ENCODE measurements at regions not wholly inside any gene's neighbourhood (a gene's known extent, or its start where the extent isn't known, plus 50 kb on each side); places are given as distances from the start of the nearest gene placed in this dataset.

DNA sequence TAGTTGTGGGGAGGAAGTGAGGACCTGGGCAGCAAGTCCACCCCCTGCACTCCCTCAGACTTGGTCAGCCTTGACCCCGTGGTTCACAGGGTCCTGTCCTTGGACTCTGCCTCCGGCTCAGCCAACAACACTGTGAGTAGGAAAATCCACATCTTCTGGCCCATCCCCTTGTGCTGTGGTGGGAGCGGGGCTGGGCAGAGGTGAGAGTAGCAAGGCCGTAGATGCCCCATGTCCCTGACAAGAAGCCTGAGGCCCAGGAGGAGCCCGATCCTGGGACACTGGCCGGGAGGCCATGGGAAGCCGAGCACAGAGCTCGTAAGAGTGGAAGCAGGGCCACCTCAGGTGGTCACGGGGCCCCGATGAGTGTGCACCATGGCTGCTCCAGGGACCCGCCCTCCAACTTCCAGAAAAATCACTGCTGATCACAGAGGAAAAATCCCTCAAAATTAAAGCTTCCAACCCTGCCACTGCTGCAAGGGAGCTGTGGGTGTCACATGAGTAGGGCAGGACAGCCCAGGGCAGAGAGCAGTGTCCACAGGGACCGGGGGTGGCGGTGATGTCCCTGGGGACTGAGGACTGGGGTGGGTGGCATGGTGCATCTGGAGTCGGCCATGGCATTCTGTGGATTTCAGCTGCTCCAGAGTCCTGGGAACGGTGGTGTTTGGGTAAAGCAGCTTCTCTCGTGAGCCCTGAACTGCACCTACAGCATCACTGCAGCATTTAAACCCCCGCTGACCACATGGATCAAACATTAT, 189.4 kb downstream of the DLL1 start:
- no peak overlapping the region for H3K27ac ChIP-seq
- DNase-seq: no peak

DNA sequence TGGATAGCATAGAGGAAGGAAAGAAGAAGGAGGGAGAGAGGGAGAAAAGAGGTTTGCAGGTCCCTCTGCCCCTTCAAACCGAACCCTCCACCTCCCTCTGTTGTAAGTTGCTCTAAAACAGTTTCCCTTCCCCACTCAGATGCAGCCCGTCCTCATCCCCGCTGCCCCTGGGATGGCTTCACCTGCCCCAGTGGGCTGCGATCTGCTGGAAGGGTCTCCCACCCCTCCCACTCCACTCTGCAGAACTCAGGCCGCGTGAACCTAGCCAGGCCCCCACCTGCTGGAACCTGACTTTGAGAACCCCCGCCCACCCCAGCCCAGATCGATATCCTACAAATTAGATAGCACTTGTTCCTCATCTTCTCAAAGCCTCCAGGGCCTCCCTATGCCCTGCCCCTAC, 190.8 kb downstream of the DLL1 start:
- TF ChIP-seq, protein P1, sequence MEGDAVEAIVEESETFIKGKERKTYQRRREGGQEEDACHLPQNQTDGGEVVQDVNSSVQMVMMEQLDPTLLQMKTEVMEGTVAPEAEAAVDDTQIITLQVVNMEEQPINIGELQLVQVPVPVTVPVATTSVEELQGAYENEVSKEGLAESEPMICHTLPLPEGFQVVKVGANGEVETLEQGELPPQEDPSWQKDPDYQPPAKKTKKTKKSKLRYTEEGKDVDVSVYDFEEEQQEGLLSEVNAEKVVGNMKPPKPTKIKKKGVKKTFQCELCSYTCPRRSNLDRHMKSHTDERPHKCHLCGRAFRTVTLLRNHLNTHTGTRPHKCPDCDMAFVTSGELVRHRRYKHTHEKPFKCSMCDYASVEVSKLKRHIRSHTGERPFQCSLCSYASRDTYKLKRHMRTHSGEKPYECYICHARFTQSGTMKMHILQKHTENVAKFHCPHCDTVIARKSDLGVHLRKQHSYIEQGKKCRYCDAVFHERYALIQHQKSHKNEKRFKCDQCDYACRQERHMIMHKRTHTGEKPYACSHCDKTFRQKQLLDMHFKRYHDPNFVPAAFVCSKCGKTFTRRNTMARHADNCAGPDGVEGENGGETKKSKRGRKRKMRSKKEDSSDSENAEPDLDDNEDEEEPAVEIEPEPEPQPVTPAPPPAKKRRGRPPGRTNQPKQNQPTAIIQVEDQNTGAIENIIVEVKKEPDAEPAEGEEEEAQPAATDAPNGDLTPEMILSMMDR (IDR thresholded peaks at IDR 0.05): no peak
- H3K9ac ChIP-seq (ENCODE audit: low read depth in 2 of 2, low read length in 2 of 2): no peak overlapping the region
- H3K9me3 ChIP-seq: no peaks in the 10 kb centered on the region
- H3K36me3 ChIP-seq: no peaks in the 10 kb centered on the region
- no peak overlapping the region for H3K4me3 ChIP-seq
- no peaks in the 10 kb centered on the region for H3K4me1 ChIP-seq
- H3K27me3 ChIP-seq: no peaks in the 10 kb centered on the region
- intact Hi-C loops (cut with DNase I): no loop called here
- no peak for DNase-seq
- no peak overlapping the region for H3K27ac ChIP-seq

More for the DNA sequence above, 189.4 kb downstream of the DLL1 start:
- Histone ChIP-seq H3K36me3 (no peaks in the 10 kb centered on the region), H3K9ac (ENCODE audit: low read depth in 2 of 2, low read length in 2 of 2) (no peak overlapping the region), H3K27me3 (no peaks in the 10 kb centered on the region), H3K4me1 (no peaks in the 10 kb centered on the region), H3K9me3 (no peaks in the 10 kb centered on the region), H3K4me3 (no peak overlapping the region)
- intact Hi-C loops (cut with DNase I): no loop called here
- TF ChIP-seq, protein P1 (IDR thresholded peaks at IDR 0.05): no peak

DNA sequence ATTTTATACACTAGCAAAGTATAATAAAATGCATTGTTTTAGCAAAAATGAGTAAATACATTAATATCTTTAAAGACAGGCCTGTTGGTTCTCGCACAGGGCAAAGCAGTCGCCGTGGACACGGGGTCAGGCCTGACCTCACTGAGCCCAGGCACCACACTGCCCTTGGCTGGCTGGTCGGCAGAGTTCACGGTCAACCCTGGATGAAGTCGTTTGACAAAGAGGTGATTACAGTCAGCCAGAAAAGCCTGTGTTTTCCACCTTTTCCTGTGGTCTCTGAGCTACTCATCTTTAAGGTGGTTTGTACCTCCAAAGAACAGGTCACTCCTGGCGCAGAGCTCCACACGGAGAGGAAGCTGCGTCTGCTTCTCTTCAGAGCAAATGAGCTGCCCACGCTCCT, 191.5 kb downstream of the DLL1 start:
- intact Hi-C loops (cut with DNase I): no loop called here
- no peak for DNase-seq
- TF ChIP-seq, protein P1 (IDR thresholded peaks at IDR 0.05): no peak

DNA sequence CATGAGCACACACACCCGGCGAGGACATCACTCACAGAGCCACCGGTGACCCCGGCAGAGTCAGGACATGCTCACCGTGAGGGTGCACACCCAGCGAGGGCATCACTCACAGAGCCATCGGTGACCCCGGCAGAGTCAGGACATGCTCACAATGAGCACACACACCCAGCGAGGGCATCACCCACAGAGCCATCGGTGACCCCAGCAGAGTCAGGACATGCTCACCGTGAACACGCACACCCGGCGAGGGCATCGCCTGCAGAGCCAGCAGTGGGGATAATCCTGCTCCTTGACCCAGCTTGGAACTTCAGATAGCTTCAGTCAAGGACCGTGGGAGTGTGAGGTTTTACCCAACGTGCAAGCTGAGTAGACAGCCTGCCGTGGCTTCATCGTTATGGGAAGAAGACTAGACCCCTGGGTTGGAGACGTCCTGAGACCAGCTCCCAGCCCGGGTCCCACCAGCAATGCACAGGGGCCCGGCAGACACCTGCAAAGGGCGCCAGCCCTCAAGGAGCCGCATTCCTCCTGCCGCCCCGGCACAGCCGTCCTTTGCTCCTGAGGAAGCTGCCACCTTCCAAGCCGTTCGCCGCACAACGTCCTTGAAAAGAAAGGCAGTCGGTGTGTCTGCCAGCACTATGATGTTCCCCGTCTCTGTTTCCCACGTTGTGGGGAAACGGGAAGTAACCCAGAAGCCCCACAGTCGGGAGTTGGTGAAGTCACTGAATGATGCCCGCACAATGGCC, 192.3 kb downstream of the DLL1 start:
- DNase-seq: no peak
- no peak overlapping the region for H3K9ac ChIP-seq (ENCODE audit: low read depth in 2 of 2, low read length in 2 of 2)
- intact Hi-C loops (cut with DNase I): no loop called here
- TF ChIP-seq, protein P1 (IDR thresholded peaks at IDR 0.05): no peak
- no peaks in the 10 kb centered on the region for H3K36me3 ChIP-seq
- H3K4me3 ChIP-seq: no peak overlapping the region
- no peaks in the 10 kb centered on the region for H3K27me3 ChIP-seq
- no peak overlapping the region for H3K27ac ChIP-seq
- H3K9me3 ChIP-seq: no peaks in the 10 kb centered on the region
- no peaks in the 10 kb centered on the region for H3K4me1 ChIP-seq

More for the DNA sequence above, 191.5 kb downstream of the DLL1 start:
- H3K27me3 ChIP-seq: no peaks in the 10 kb centered on the region
- no peaks in the 10 kb centered on the region for H3K4me1 ChIP-seq
- no peak overlapping the region for H3K9ac ChIP-seq (ENCODE audit: low read depth in 2 of 2, low read length in 2 of 2)
- H3K4me3 ChIP-seq: no peak overlapping the region
- H3K27ac ChIP-seq: no peak overlapping the region
- no peaks in the 10 kb centered on the region for H3K36me3 ChIP-seq
- H3K9me3 ChIP-seq: no peaks in the 10 kb centered on the region

DNA sequence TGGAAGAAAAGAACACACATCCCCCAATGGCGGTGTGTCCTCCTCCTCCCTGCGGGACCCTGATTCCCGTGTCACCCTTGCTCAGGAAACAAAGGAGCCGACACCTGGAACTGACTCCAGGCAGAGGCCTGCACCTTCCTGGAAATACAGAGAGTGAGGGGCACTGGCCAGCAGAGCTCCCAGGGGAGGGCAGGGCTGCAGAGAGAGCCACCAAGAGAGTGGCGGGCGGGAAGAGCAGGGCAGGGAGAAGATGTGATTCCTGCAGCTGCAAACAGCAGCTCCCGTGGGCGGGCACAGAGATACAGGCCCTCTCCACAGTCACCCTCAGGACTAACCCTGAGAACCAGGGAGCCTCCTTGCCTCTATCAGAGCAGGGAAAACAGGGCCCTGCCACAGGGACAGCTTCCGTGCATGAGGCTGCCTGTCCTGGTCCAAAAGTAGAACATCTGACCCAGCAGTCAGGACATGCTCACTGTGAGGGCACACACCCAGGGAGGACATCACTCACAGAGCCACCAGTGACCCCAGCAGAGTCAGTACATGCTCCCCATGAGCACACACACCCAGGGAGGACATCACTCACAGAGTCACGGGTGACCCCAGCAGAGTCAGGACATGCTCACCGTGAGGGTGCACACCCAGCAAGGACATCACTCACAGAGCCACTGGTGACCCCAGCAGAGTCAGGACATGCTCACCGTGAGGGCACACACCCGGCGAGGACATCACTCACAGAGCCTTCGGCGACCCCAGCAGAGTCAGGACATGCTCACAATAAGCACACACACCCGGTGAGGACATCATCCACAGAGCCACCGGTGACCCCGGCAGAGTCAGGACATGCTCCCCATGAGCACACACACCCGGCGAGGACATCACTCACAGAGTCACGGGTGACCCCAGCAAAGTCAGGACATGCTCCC, 193.1 kb downstream of the DLL1 start:
- no peaks in the 10 kb centered on the region for H3K9me3 ChIP-seq
- no peak overlapping the region for H3K27ac ChIP-seq
- H3K36me3 ChIP-seq: no peaks in the 10 kb centered on the region
- H3K4me1 ChIP-seq: no peaks in the 10 kb centered on the region
- TF ChIP-seq, protein P1 (IDR thresholded peaks at IDR 0.05): no peak
- no peaks in the 10 kb centered on the region for H3K27me3 ChIP-seq
- H3K9ac ChIP-seq (ENCODE audit: low read depth in 2 of 2, low read length in 2 of 2): no peak overlapping the region
- intact Hi-C loops (cut with DNase I): no loop called here
- DNase-seq: peak; percentile 12
- H3K4me3 ChIP-seq: no peak overlapping the region

All from colonic mucosa (tissue), 4 donors.